A549 (cell line): ENCODE measurements at regions not wholly inside any gene's neighbourhood (a gene's known extent, or its start where the extent isn't known, plus 50 kb on each side); places are given as distances from the start of the nearest gene placed in this dataset.
A peak's percentile ranks its signal among the peaks of the same experiment; 100 is the strongest.

Source experiments
- ATAC-seq, 2 experiments: fragments of 200-7000 bp in 1 of 2; fragments of >200 bp in 1 of 2; cut with Nextera tagmentation in 1 of 2; cut with Tn5 transposase in 1 of 2; 3 replicates each; pipeline versions ENCODE4 v1.8.0 to v1.9.1; 2018 to 2020; ENCODE audit warnings: mild to moderate bottlenecking in 1 of 2, moderate library complexity in 1 of 2
- CTCF ChIA-PET: fragments of 300-600 bp; sonication (Branson Sonifier 250); formaldehyde crosslinking; extraction: SDS; loops from one replicate; lab custom pipeline; 2021; ENCODE audit warnings: antibody characterized with exemption, inconsistent platforms; lab: Yijun Ruan, JAX
- POLR2A ChIA-PET: fragments of 350-600 bp; formaldehyde crosslinking; extraction: SDS; loops from one replicate; lab custom pipeline; 2021; ENCODE audit warnings: antibody characterized with exemption, inconsistent platforms; lab: Yijun Ruan, JAX
- DNase-seq, 2 experiments: peaks; one replicate each; pipeline versions ENCODE4 v3.0.0 to v3.0.0-alpha.2; 2011 to 2016; ENCODE audit warnings: low read depth in 1 of 2, low spot score in 1 of 2
- FAIRE-seq: peaks from 2 replicates; lab custom pipeline; 2011; peaks lifted over from hg19 to GRCh38; lab: Jason Lieb, UNC
- H3K27ac ChIP-seq, 2 experiments: fragments of >200 bp; sonication (Bioruptor Twin); formaldehyde crosslinking; 3 replicates each; pipeline ENCODE4 v1.5.1; 2016 to 2017
- H3K4me1 ChIP-seq: fragments of >200 bp; sonication (Bioruptor Twin); formaldehyde crosslinking; 3 replicates; pipeline ENCODE4 v1.6.1; 2016
- H3K4me2 ChIP-seq: fragments of >200 bp; sonication (Bioruptor Twin); formaldehyde crosslinking; 3 replicates; pipeline ENCODE4 v1.6.1; 2016
- H3K4me3 ChIP-seq: fragments of >200 bp; sonication (Bioruptor Twin); formaldehyde crosslinking; 3 replicates; pipeline ENCODE4 v1.5.1; 2016
- H3K9me3 ChIP-seq: fragments of >200 bp; sonication (Bioruptor Twin); formaldehyde crosslinking; 3 replicates; pipeline ENCODE4 v1.6.1; 2016
- BCL3 ChIP-seq: fragments of >200 bp; sonication (Bioruptor Twin); formaldehyde crosslinking; IDR thresholded peaks from 3 replicates; pipeline ENCODE4 v1.6.1; 2016
- CBX2 ChIP-seq: fragments of 200-600 bp; sonication (generic); IDR thresholded peaks from 2 replicates; pipeline ENCODE4 v1.6.1; 2016; ENCODE audit warnings: low read depth, mild to moderate bottlenecking, borderline replicate concordance
- CBX8 ChIP-seq: fragments of 200-600 bp; sonication (generic); IDR thresholded peaks from 2 replicates; pipeline ENCODE4 v1.6.1; 2016
- E2F6 ChIP-seq: IDR thresholded peaks from 2 replicates; pipeline ENCODE4 v1.6.1; 2012; ENCODE audit warnings: low read depth, borderline replicate concordance
- ESRRA ChIP-seq: fragments of 150-350 bp; IDR thresholded peaks from 2 replicates; pipeline ENCODE4 v1.6.1; 2014; ENCODE audit warnings: mild to moderate bottlenecking, low read length, borderline replicate concordance
- FOSB ChIP-seq: fragments of 250-450 bp; sonication (Bioruptor Pico); IDR thresholded peaks from 2 replicates; pipeline ENCODE4 v1.5.0; 2020; ENCODE audit warnings: mild to moderate bottlenecking, moderate library complexity
- FOSL2 ChIP-seq, 2 experiments: fragments of 450-650 bp in 1 of 2; fragments of >200 bp in 1 of 2; sonication (Bioruptor Twin) in 1 of 2; formaldehyde crosslinking; IDR thresholded peaks; 2 replicates each; pipeline versions ENCODE4 v1.5.0 to v1.6.1; 2016 to 2020; ENCODE audit warnings: mild to moderate bottlenecking in 1 of 2, moderate library complexity in 1 of 2
- HMGXB4 ChIP-seq: fragments of 250-450 bp; sonication (Bioruptor Pico); IDR thresholded peaks from 2 replicates; pipeline ENCODE4 v1.5.0; 2021; ENCODE audit warnings: mild to moderate bottlenecking, moderate library complexity, borderline replicate concordance
- HOXB13 ChIP-seq: fragments of 250-450 bp; sonication (Bioruptor Pico); IDR thresholded peaks from 2 replicates; pipeline ENCODE4 v1.5.0; 2020; ENCODE audit warnings: low read depth, mild to moderate bottlenecking, moderate library complexity
- HOXB5 ChIP-seq: fragments of 250-450 bp; sonication (Bioruptor Pico); IDR thresholded peaks from 2 replicates; pipeline ENCODE4 v1.5.0; 2020; ENCODE audit warnings: mild to moderate bottlenecking, moderate library complexity
- JUN ChIP-seq, 2 experiments: fragments of >200 bp; sonication (Bioruptor Twin); formaldehyde crosslinking; IDR thresholded peaks; 2 replicates in 1 of 2; 3 replicates in 1 of 2; pipeline ENCODE4 v1.6.1; 2016 to 2017
- JUNB ChIP-seq: fragments of >200 bp; sonication (Bioruptor Twin); formaldehyde crosslinking; IDR thresholded peaks from 2 replicates; pipeline ENCODE4 v1.6.1; 2016
- MAX ChIP-seq: IDR thresholded peaks from 2 replicates; pipeline ENCODE4 v1.6.1; 2012
- MYC ChIP-seq: IDR thresholded peaks from 2 replicates; pipeline ENCODE4 v1.6.1; 2012; ENCODE audit warnings: mild to moderate bottlenecking, inconsistent platforms, low read length, improper control_type of control experiment, borderline replicate concordance
- NFE2L2 ChIP-seq: fragments of 150-350 bp; conservative IDR thresholded peaks from 2 replicates; pipeline ENCODE4 v1.6.1; 2014; ENCODE audit warnings: low read length
- NR3C1 ChIP-seq: fragments of >200 bp; sonication (Bioruptor Twin); formaldehyde crosslinking; IDR thresholded peaks from 3 replicates; pipeline ENCODE4 v1.6.1; 2017
- POLR2AphosphoS2 ChIP-seq: conservative IDR thresholded peaks from 2 replicates; pipeline ENCODE4 v1.6.1; 2012; ENCODE audit warnings: low read length, improper control_type of control experiment, inconsistent platforms
- RARB ChIP-seq: fragments of 250-450 bp; sonication (Bioruptor Pico); IDR thresholded peaks from 2 replicates; pipeline ENCODE4 v1.8.0; 2021; ENCODE audit warnings: mild to moderate bottlenecking, moderate library complexity
- RCOR1 ChIP-seq: fragments of 150-350 bp; IDR thresholded peaks from 2 replicates; pipeline ENCODE4 v1.6.1; 2014; ENCODE audit warnings: antibody characterized with exemption, low read length, low read depth
- RNF2 ChIP-seq: fragments of 200-600 bp; sonication (generic); IDR thresholded peaks from 2 replicates; pipeline ENCODE4 v1.6.1; 2016; ENCODE audit warnings: low read depth, mild to moderate bottlenecking, antibody characterized with exemption, moderate library complexity, borderline replicate concordance
- SREBF2 ChIP-seq: fragments of 450-650 bp; IDR thresholded peaks from 2 replicates; pipeline ENCODE4 v1.6.1; 2014; ENCODE audit warnings: mild to moderate bottlenecking, moderate library complexity
- TFCP2L1 ChIP-seq: fragments of 250-450 bp; sonication (Bioruptor Pico); IDR thresholded peaks from 2 replicates; pipeline ENCODE4 v1.5.0; 2021; ENCODE audit warnings: mild to moderate bottlenecking
- USF2 ChIP-seq: fragments of 450-650 bp; IDR thresholded peaks from 2 replicates; pipeline ENCODE4 v1.6.1; 2014; ENCODE audit warnings: antibody characterized with exemption
- ZC3H11A ChIP-seq: fragments of 450-650 bp; IDR thresholded peaks from 2 replicates; pipeline ENCODE4 v1.6.1; 2014; ENCODE audit warnings: antibody characterized with exemption, mild to moderate bottlenecking
- WGBS: methylation state at CpG from one replicate; pipeline ENCODE4 v1.1.6; 2017; ENCODE audit errors: missing lambda C conversion rate; 5-methylcytosine and 5-hydroxymethylcytosine counted together

- Histone ChIP-seq H3K9me3 (no peaks in the 10 kb centered on the region), H3K4me1 (no peaks in the 10 kb centered on the region), H3K4me3 (no peak overlapping the region)
- 45% methylated on average over 8 of the region's 9 CpGs for WGBS
- POLR2A ChIA-PET, result no interaction called here
- TF ChIP-seq CBX2, result no peak
- TF ChIP-seq POLR2AphosphoS2, result no peak
- TF ChIP-seq, all 56 proteins: peak for 0
- no peak for DNase-seq
- Histone ChIP-seq H3K4me2 (no peak overlapping the region), H3K27ac (no peak overlapping the region)
- FAIRE-seq, result no peak
- ATAC-seq, result no peak
- CTCF ChIA-PET, result interaction anchor here (1.2 to 2.9 kb wide), 5 partner anchors 27 to 236 kb away, joined by 3 to 11 read pairs (median 6); no protein-coding TSS in a partner anchor
These were observed 102.9 kb upstream of the PAX2 start for GRCh38 chr10:100642295-100642994.

- peak in 1 of 2 experiments; percentile 6; a peak in 1 of 6 replicates for ATAC-seq
- no peak overlapping the region for H3K4me3 ChIP-seq
- no peaks in the 10 kb centered on the region for H3K4me1 ChIP-seq
- H3K9me3 ChIP-seq, result no peaks in the 10 kb centered on the region
- 31% methylated on average over 5 of the region's 5 CpGs for WGBS
- H3K27ac ChIP-seq, result no peak overlapping the region
- ChIA-PET CTCF (interaction anchor here (2.9 kb wide), 1 partner anchor 233 kb away, joined by 11 read pairs; no protein-coding TSS in a partner anchor), POLR2A (no interaction called here)
- no peak for TF ChIP-seq FOSB
- TF ChIP-seq CBX8, result no peak
- no peak for TF ChIP-seq RARB (CRISPR knock-in tag)
- TF ChIP-seq BCL3, result no peak
- no peak for TF ChIP-seq MYC
- no peak for TF ChIP-seq E2F6
- no peak for TF ChIP-seq RCOR1
- TF ChIP-seq USF2, result no peak
- no peak for TF ChIP-seq HMGXB4 (CRISPR knock-in tag)
- no peak for TF ChIP-seq FOSL2 (IDR thresholded peaks at IDR 0.05)
- TF ChIP-seq FOSL2 (CRISPR knock-in tag; IDR thresholded peaks at IDR 0.05), result no peak
- FAIRE-seq, result no peak
- no peak overlapping the region for H3K4me2 ChIP-seq
- DNase-seq, result no peak
These were observed 100.3 kb upstream of the PAX2 start for GRCh38 chr10:100645091-100645490.

GRCh38 chr10:100645613-100646392 is 99.6 kb upstream of the PAX2 start:
- 59% methylated on average over 12 of the region's 12 CpGs for WGBS
- FAIRE-seq, result no peak
- CTCF ChIA-PET, result interaction anchor here (2.9 kb wide), 1 partner anchor 233 kb away, joined by 11 read pairs; no protein-coding TSS in a partner anchor

More at GRCh38 chr10:100645613-100646392, 99.6 kb upstream of the PAX2 start:
- Histone ChIP-seq H3K9me3 (no peaks in the 10 kb centered on the region), H3K4me1 (no peaks in the 10 kb centered on the region), H3K27ac (no peak overlapping the region), H3K4me3 (no peak overlapping the region), H3K4me2 (no peak overlapping the region)
- ATAC-seq (no peak; a peak in 1 of 6 replicates), DNase-seq (no peak)
- POLR2A ChIA-PET, result no interaction called here
- TF ChIP-seq JUN (IDR thresholded peaks at IDR 0.05) (no peak), ZC3H11A (no peak), ESRRA (no peak), NFE2L2 (no peak), TFCP2L1 (CRISPR knock-in tag) (no peak), SREBF2 (no peak), MAX (no peak), HOXB13 (CRISPR knock-in tag) (no peak), USF2 (no peak), RNF2 (no peak), JUNB (no peak), CBX8 (no peak), HOXB5 (no peak), NR3C1 (no peak), FOSL2 (IDR thresholded peaks at IDR 0.05) (no peak), FOSL2 (CRISPR knock-in tag; IDR thresholded peaks at IDR 0.05) (no peak)
